ENCODE measurements at regions not wholly inside any gene's neighbourhood (a gene's known extent, or its start where the extent isn't known, plus 50 kb on each side); places are given as distances from the start of the nearest gene placed in this dataset.

DNA sequence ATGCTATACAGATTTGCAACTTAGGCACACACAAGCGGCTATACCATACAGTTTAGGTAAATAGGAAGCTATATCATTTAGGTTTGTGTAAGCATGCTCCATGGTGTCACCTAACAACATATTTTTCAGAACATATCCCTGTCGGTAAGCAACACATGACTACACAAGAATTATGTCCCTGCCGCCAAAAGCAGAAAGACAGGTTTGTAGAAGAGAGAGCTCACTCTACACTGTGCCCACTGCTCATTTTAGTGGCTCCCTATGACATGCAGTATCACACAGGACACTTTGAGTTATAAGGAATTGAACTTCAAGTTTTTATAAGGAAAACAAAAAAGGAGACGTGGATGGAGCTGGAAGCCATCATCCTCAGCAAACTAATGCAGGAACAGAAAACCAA lies 132.5 kb upstream of the KAZN start:
- TF ChIP-seq EZH2 (IDR thresholded peaks at IDR 0.05; ENCODE audit: borderline replicate concordance, low read length): no peak
- TF ChIP-seq, protein P1, sequence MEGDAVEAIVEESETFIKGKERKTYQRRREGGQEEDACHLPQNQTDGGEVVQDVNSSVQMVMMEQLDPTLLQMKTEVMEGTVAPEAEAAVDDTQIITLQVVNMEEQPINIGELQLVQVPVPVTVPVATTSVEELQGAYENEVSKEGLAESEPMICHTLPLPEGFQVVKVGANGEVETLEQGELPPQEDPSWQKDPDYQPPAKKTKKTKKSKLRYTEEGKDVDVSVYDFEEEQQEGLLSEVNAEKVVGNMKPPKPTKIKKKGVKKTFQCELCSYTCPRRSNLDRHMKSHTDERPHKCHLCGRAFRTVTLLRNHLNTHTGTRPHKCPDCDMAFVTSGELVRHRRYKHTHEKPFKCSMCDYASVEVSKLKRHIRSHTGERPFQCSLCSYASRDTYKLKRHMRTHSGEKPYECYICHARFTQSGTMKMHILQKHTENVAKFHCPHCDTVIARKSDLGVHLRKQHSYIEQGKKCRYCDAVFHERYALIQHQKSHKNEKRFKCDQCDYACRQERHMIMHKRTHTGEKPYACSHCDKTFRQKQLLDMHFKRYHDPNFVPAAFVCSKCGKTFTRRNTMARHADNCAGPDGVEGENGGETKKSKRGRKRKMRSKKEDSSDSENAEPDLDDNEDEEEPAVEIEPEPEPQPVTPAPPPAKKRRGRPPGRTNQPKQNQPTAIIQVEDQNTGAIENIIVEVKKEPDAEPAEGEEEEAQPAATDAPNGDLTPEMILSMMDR (conservative IDR thresholded peaks at IDR 0.05 in 1 of 2, IDR thresholded peaks at IDR 0.05 in 1 of 2; ENCODE audit: extremely low read depth in 1 of 2, insufficient read depth in 1 of 2, low read depth in 1 of 2, low read length in 2 of 2): no peak

Data from mammary epithelial cell (primary cell).